ENCODE measurements at regions not wholly inside any gene's neighbourhood (a gene's known extent, or its start where the extent isn't known, plus 50 kb on each side); places are given as distances from the start of the nearest gene placed in this dataset.
"Not testable (repeated sequence)": the region's sequence is repeated elsewhere in the genome, so short reads cannot be mapped to it uniquely, and the experiment has no call there.

DNA sequence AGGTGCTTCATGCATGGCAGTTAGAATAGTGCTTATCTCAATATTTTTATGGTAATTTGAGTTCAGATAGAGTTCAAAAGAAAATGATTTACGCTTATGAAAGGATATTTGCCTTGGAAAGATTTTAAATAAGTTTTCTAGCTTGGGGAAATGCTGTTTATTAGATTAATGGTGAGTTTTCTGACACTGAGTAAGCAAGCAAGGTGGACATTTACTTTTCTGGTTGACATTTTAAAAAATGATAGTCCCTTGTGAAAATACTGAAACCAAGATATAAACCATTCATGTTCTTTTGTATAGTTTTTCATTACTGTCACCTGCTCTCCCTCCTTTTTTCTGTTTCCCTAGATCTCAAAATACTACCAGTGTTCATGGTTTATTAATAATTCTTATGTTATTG is 1034.8 kb upstream of the SPRY2 start:
- intact Hi-C loops (cut with micrococcal nuclease) = no loop called here
- no CpG with 5 or more reads among the region's 1 CpG for WGBS (ENCODE audit: insufficient coverage)
- H3K36me3 Mint-ChIP-seq = no peaks in the 10 kb centered on the region

DNA sequence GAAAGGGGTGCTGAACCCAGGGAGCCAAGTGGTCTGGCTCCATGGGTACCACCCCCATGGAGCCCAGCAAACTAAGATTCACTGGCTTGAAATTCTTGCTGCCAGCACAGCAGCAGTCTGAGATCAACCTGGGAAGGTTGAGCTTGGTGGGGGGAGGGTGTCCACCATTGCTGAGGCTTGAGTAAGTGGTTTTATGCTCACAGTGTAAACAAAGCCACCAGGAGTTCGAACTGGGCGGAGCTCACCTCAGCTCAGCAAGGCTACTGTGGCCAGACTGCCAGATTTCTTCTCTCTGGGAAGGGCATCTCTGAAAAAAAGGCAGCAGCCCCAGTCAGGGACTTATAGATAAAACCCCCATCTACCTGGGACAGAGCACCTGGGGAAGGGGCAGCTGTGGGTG is 1021.8 kb upstream of the SPRY2 start:
- H3K4me2 ChIP-seq (replicated peaks; ENCODE audit: extremely low read depth, low read length, poor library complexity, severe bottlenecking); H3K79me2 ChIP-seq (ENCODE audit: insufficient read depth, low read length); H3K4me3 ChIP-seq (replicated peaks in 1 of 3; ENCODE audit: low read depth in 2 of 3, low read length in 3 of 3); H3K4me1 ChIP-seq (ENCODE audit: control insufficient read depth in 1 of 2, insufficient read depth in 2 of 2, low read length in 2 of 2); H3K27ac Mint-ChIP-seq; DNase-seq; H3K4me3 Mint-ChIP-seq; H3K36me3 Mint-ChIP-seq; H4K20me1 ChIP-seq (ENCODE audit: insufficient read depth, low read length); H2AFZ ChIP-seq (ENCODE audit: insufficient read depth, low read depth, low read length, poor library complexity, severe bottlenecking); H3K27me3 ChIP-seq (ENCODE audit: control insufficient read depth in 2 of 2, insufficient read depth in 2 of 2, low read length in 2 of 2); H3K9ac ChIP-seq (ENCODE audit: insufficient read depth, low read length, poor library complexity, severe bottlenecking); H3K27ac ChIP-seq (ENCODE audit: low read depth in 1 of 2, low read length in 2 of 2); intact Hi-C loops (cut with micrococcal nuclease); H3K4me1 Mint-ChIP-seq; H3K36me3 ChIP-seq (replicated peaks in 1 of 2; ENCODE audit: control insufficient read depth in 1 of 2, insufficient read depth in 2 of 2, low read length in 2 of 2); H3K27me3 Mint-ChIP-seq (ENCODE audit: low read depth in 3 of 3): not testable (repeated sequence)
- peaks cover 7 to 31% (median 14%) of the 10 kb centered on the region in 7 donors for H3K9me3 Mint-ChIP-seq
- peaks cover 0 to 18% of the 10 kb centered on the region in 2 donors for H3K9me3 ChIP-seq (replicated peaks in 1 of 2; ENCODE audit: control insufficient read depth in 1 of 2, insufficient read depth in 1 of 2, low read length in 2 of 2)
- 100% methylated on average over 2 of the region's 2 CpGs for WGBS (ENCODE audit: insufficient coverage)

More for the DNA sequence above, 1034.8 kb upstream of the SPRY2 start:
- Mint-ChIP-seq H3K27ac (no peak overlapping the region), H3K27me3 (ENCODE audit: low read depth in 3 of 3) (no peaks in the 10 kb centered on the region), H3K4me1 (no peaks in the 10 kb centered on the region), H3K4me3 (no peak overlapping the region), H3K9me3 (peaks cover 0 to 2% (median 0%) of the 10 kb centered on the region in 7 donors)
- no peaks in the 10 kb centered on the region for H3K36me3 ChIP-seq (replicated peaks in 1 of 2; ENCODE audit: control insufficient read depth in 1 of 2, insufficient read depth in 2 of 2, low read length in 2 of 2)
- TF ChIP-seq, protein P1, sequence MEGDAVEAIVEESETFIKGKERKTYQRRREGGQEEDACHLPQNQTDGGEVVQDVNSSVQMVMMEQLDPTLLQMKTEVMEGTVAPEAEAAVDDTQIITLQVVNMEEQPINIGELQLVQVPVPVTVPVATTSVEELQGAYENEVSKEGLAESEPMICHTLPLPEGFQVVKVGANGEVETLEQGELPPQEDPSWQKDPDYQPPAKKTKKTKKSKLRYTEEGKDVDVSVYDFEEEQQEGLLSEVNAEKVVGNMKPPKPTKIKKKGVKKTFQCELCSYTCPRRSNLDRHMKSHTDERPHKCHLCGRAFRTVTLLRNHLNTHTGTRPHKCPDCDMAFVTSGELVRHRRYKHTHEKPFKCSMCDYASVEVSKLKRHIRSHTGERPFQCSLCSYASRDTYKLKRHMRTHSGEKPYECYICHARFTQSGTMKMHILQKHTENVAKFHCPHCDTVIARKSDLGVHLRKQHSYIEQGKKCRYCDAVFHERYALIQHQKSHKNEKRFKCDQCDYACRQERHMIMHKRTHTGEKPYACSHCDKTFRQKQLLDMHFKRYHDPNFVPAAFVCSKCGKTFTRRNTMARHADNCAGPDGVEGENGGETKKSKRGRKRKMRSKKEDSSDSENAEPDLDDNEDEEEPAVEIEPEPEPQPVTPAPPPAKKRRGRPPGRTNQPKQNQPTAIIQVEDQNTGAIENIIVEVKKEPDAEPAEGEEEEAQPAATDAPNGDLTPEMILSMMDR (IDR thresholded peaks at IDR 0.05) = no peak
- H3K4me2 ChIP-seq (replicated peaks; ENCODE audit: extremely low read depth, low read length, poor library complexity, severe bottlenecking) = no peak overlapping the region
- no peaks in the 10 kb centered on the region for H3K79me2 ChIP-seq (ENCODE audit: insufficient read depth, low read length)
- no peak overlapping the region for H3K4me3 ChIP-seq (replicated peaks in 1 of 3; ENCODE audit: low read depth in 2 of 3, low read length in 3 of 3)
- H3K27me3 ChIP-seq (ENCODE audit: control insufficient read depth in 2 of 2, insufficient read depth in 2 of 2, low read length in 2 of 2) = no peaks in the 10 kb centered on the region
- no peak for DNase-seq
- H3K4me1 ChIP-seq (ENCODE audit: control insufficient read depth in 1 of 2, insufficient read depth in 2 of 2, low read length in 2 of 2) = no peaks in the 10 kb centered on the region
- no peaks in the 10 kb centered on the region for H4K20me1 ChIP-seq (ENCODE audit: insufficient read depth, low read length)
- H3K27ac ChIP-seq (ENCODE audit: low read depth in 1 of 2, low read length in 2 of 2) = no peak overlapping the region
- H3K9ac ChIP-seq (ENCODE audit: insufficient read depth, low read length, poor library complexity, severe bottlenecking) = no peak overlapping the region
- no peaks in the 10 kb centered on the region for H3K9me3 ChIP-seq (replicated peaks in 1 of 2; ENCODE audit: control insufficient read depth in 1 of 2, insufficient read depth in 1 of 2, low read length in 2 of 2)
- no peak overlapping the region for H2AFZ ChIP-seq (ENCODE audit: insufficient read depth, low read depth, low read length, poor library complexity, severe bottlenecking)

Data from CD14-positive monocyte (primary cell).